ENCODE measurements at regions not wholly inside any gene's neighbourhood (a gene's known extent, or its start where the extent isn't known, plus 50 kb on each side); places are given as distances from the start of the nearest gene placed in this dataset.
"Not testable (repeated sequence)": the region's sequence is repeated elsewhere in the genome, so short reads cannot be mapped to it uniquely, and the experiment has no call there.

DNA sequence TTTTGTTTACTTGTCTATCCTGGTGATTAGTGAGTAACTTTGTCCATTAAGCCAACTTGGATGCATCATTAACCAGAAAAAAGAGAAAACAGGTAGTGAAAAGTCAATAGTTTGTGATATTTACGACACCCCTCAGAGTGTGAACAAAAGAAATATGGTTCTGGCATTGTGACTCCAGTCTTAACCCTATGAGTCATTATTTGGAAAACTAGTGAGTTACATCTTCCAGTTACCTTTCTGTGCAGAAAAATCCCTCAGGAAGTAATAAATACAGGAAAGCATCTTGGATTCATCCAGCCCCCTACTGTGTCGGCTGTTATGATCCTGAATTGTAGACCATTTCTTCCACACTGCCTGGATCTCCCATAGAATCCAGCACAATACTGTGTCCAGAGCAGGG is 379.1 kb downstream of the GALC start:
- Mint-ChIP-seq H3K4me1 (ENCODE audit: low read depth) (no peaks in the 10 kb centered on the region), H3K36me3 (ENCODE audit: low read depth) (no peaks in the 10 kb centered on the region), H3K9me3 (peaks cover 8% of the 10 kb centered on the region), H3K27ac (no peak overlapping the region), H3K27me3 (ENCODE audit: insufficient read depth) (no peaks in the 10 kb centered on the region), H3K4me3 (no peak overlapping the region)
- DNase-seq: no peak
- TF ChIP-seq, protein P1, sequence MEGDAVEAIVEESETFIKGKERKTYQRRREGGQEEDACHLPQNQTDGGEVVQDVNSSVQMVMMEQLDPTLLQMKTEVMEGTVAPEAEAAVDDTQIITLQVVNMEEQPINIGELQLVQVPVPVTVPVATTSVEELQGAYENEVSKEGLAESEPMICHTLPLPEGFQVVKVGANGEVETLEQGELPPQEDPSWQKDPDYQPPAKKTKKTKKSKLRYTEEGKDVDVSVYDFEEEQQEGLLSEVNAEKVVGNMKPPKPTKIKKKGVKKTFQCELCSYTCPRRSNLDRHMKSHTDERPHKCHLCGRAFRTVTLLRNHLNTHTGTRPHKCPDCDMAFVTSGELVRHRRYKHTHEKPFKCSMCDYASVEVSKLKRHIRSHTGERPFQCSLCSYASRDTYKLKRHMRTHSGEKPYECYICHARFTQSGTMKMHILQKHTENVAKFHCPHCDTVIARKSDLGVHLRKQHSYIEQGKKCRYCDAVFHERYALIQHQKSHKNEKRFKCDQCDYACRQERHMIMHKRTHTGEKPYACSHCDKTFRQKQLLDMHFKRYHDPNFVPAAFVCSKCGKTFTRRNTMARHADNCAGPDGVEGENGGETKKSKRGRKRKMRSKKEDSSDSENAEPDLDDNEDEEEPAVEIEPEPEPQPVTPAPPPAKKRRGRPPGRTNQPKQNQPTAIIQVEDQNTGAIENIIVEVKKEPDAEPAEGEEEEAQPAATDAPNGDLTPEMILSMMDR (IDR thresholded peaks at IDR 0.05): no peak

DNA sequence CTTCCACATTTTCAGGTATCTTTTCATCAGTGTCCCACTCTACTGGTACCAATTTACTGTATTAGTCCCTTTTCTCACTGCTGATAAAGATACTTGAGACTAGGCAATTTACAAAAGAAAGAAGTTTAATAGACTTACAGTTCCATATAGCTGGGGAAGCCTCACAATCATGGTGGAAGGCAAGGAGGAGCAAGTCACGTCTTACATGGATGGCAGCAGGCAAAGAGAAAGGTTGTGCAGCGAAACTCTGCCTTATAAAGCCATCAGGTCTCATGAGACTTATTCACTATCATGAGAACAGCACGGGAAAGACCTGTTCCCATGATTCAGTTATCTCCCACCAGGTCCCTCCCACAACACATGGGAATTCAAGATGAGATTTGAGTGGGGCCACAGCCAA is 385.9 kb downstream of the GALC start:
- peaks cover 36% of the 10 kb centered on the region for H3K9me3 Mint-ChIP-seq
- H3K4me3 Mint-ChIP-seq; H3K27ac Mint-ChIP-seq; H3K27me3 Mint-ChIP-seq (ENCODE audit: insufficient read depth); H3K4me1 Mint-ChIP-seq (ENCODE audit: low read depth); DNase-seq; H3K36me3 Mint-ChIP-seq (ENCODE audit: low read depth): not testable (repeated sequence)

DNA sequence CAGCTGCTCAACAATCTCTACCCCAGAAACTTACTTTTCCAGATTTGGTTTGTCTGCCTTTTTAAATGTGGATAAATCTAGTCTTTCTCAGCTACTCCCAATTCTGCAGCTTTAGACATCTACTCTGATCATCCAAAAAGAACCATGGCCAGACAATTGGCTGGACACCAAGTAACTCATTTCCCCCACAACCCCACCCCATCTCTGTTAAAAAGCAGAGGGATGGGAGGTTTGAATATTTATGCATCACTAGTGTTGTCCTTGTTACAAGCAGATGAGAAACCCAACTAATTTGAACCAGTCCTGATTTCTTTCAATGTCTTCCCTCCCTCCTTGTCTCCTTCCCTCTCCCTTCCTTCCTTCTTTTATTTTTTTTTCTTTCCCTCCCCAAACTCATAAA is 391.9 kb downstream of the GALC start:
- TF ChIP-seq, protein P1 (IDR thresholded peaks at IDR 0.05): no peak
- no peaks in the 10 kb centered on the region for H3K36me3 Mint-ChIP-seq (ENCODE audit: low read depth)
- no peaks in the 10 kb centered on the region for H3K4me1 Mint-ChIP-seq (ENCODE audit: low read depth)
- H3K27me3 Mint-ChIP-seq (ENCODE audit: insufficient read depth): peaks cover 1% of the 10 kb centered on the region; the same call in 1 of the 2 replicates
- no peak overlapping the region for H3K4me3 Mint-ChIP-seq
- DNase-seq: no peak
- no peak overlapping the region for H3K27ac Mint-ChIP-seq
- peaks cover 55% of the 10 kb centered on the region for H3K9me3 Mint-ChIP-seq

DNA sequence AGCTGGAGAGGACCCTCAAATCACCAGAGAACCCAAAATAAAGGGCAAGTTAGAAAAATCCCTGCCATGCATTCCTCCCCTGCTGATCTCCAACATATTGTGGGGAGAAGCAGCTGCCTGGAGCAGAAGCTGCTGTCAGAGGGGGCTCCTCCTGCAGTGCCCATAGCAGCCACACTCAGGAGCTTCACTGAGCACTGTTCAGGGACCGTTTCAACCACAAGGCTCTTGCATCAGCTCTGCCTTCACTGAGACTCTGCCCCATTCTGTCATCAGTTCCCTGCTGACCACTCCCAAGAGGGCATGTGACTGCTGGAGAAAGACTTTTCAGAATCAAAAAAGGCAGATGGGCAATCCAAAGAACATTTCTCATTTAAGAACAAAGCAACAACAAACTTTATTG is 392.7 kb downstream of the GALC start:
- Mint-ChIP-seq H3K27me3 (ENCODE audit: insufficient read depth) (no peaks in the 10 kb centered on the region), H3K9me3 (peaks cover 53% of the 10 kb centered on the region), H3K27ac (no peak overlapping the region), H3K4me3 (no peak overlapping the region), H3K4me1 (ENCODE audit: low read depth) (no peaks in the 10 kb centered on the region), H3K36me3 (ENCODE audit: low read depth) (no peaks in the 10 kb centered on the region)
- no peak for DNase-seq
- TF ChIP-seq, protein P1 (IDR thresholded peaks at IDR 0.05): no peak

DNA sequence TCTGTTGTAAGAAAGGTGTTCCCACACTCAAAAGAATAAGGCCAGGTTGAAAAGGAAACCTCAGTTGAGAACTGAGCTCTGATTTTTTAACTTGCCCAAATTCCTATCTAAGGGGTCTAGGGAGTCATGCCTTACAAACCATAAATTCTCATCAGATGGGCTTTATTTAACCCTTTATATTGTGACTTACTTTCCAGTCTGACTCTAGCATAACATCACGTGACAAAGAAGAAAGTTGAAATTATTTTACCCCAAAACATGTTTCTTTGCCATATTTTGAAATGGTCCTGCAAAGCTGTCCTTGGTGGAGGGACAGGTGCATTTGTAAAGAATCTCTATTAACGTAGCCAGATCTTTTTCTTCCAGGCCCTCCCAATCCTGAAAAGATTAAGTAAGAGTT is 411.7 kb downstream of the GALC start:
- Mint-ChIP-seq H3K27ac (no peak overlapping the region), H3K27me3 (ENCODE audit: insufficient read depth) (no peaks in the 10 kb centered on the region; the same call in 1 of the 2 replicates), H3K4me3 (no peak overlapping the region), H3K9me3 (peaks cover 65% of the 10 kb centered on the region), H3K4me1 (ENCODE audit: low read depth) (no peaks in the 10 kb centered on the region), H3K36me3 (ENCODE audit: low read depth) (no peaks in the 10 kb centered on the region)
- TF ChIP-seq, protein P1 (IDR thresholded peaks at IDR 0.05): no peak
- DNase-seq: no peak

DNA sequence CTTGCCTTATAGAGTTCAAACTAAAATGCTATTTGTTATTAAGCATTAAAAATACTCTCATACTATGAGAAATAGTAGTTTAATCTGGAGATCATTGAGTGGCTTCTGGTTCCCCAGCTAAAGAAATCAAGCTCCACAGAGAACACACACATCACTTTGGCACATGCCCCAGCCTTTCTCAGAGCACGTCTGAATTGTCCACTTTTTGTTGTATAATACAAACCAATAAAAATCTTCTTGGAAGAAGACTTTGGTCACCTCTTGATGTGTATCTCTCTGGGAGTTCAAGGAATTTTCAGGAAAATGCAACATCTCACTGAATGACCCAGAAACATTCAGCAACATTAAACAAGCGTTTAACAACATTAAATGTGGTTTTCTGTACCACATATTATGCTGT is 413.9 kb downstream of the GALC start:
- peaks cover 68% of the 10 kb centered on the region for H3K9me3 Mint-ChIP-seq
- no peak for DNase-seq
- TF ChIP-seq, protein P1 (IDR thresholded peaks at IDR 0.05): no peak
- H3K27ac Mint-ChIP-seq: no peak overlapping the region
- H3K4me1 Mint-ChIP-seq (ENCODE audit: low read depth): no peaks in the 10 kb centered on the region
- H3K27me3 Mint-ChIP-seq (ENCODE audit: insufficient read depth): no peaks in the 10 kb centered on the region; the same call in 1 of the 2 replicates
- no peaks in the 10 kb centered on the region for H3K36me3 Mint-ChIP-seq (ENCODE audit: low read depth)
- no peak overlapping the region for H3K4me3 Mint-ChIP-seq
